H9 (cell line): ENCODE measurements at regions not wholly inside any gene's neighbourhood (a gene's known extent, or its start where the extent isn't known, plus 50 kb on each side); places are given as distances from the start of the nearest gene placed in this dataset.

Source experiments
- DNase-seq: peaks from one replicate; pipeline ENCODE4 v3.0.0-alpha.2; 2017
- H2AFZ ChIP-seq: one replicate; pipeline ENCODE4 v1.6.1; 2013; ENCODE audit warnings: mild to moderate bottlenecking, low read length, control low read depth, moderate library complexity
- H2AK5ac ChIP-seq: 2 replicates; pipeline ENCODE4 v1.6.1; 2013; ENCODE audit warnings: low read length, control low read depth, mixed read lengths; ENCODE audit not compliant: insufficient read length
- H2BK120ac ChIP-seq: one replicate; pipeline ENCODE4 v1.6.1; 2013; ENCODE audit warnings: low read depth, mild to moderate bottlenecking, low read length, control low read depth, inconsistent platforms; ENCODE audit not compliant: poor library complexity, severe bottlenecking
- H2BK12ac ChIP-seq: 2 replicates; pipeline ENCODE4 v1.6.1; 2013; ENCODE audit warnings: low read length, control low read depth, mixed read lengths, low read depth; ENCODE audit not compliant: insufficient read length
- H2BK15ac ChIP-seq: 2 replicates; pipeline ENCODE4 v1.6.1; 2013; ENCODE audit warnings: low read depth, low read length, control low read depth
- H2BK20ac ChIP-seq: one replicate; pipeline ENCODE4 v1.6.1; 2013; ENCODE audit warnings: low read depth, mild to moderate bottlenecking, low read length, control low read depth, inconsistent platforms; ENCODE audit not compliant: poor library complexity, severe bottlenecking
- H2BK5ac ChIP-seq: 2 replicates; pipeline ENCODE4 v1.6.1; 2013; ENCODE audit warnings: low read length, control low read depth, mixed read lengths; ENCODE audit not compliant: insufficient read length
- H3K14ac ChIP-seq: 2 replicates; pipeline ENCODE4 v1.6.1; 2013; ENCODE audit warnings: low read length, control low read depth; ENCODE audit not compliant: insufficient read depth
- H3K18ac ChIP-seq: 2 replicates; pipeline ENCODE4 v1.6.1; 2013; ENCODE audit warnings: low read depth, mild to moderate bottlenecking, mixed read lengths, low read length, control low read depth; ENCODE audit not compliant: insufficient read length
- H3K23ac ChIP-seq: 2 replicates; pipeline ENCODE4 v1.6.1; 2013; ENCODE audit warnings: low read length, control low read depth, mixed read lengths, low read depth; ENCODE audit not compliant: insufficient read length
- H3K23me2 ChIP-seq: 2 replicates; pipeline ENCODE4 v1.6.1; 2013; ENCODE audit warnings: low read depth, mild to moderate bottlenecking, mixed read lengths, low read length, control low read depth; ENCODE audit not compliant: insufficient read length, poor library complexity, severe bottlenecking
- H3K27ac ChIP-seq: 2 replicates; pipeline ENCODE4 v1.5.1; 2013; ENCODE audit warnings: low read length, control low read depth, mixed read lengths, low read depth; ENCODE audit not compliant: insufficient read length
- H3K27me3 ChIP-seq: 2 replicates; pipeline ENCODE4 v1.6.1; 2013; ENCODE audit warnings: low read length, control low read depth, inconsistent platforms; ENCODE audit not compliant: insufficient read depth
- H3K4ac ChIP-seq: 2 replicates; pipeline ENCODE4 v1.6.1; 2013; ENCODE audit warnings: low read depth, mild to moderate bottlenecking, control low read depth, inconsistent platforms, low read length, moderate library complexity
- H3K4me1 ChIP-seq: 2 replicates; pipeline ENCODE4 v1.6.1; 2013; ENCODE audit warnings: low read length, control low read depth, inconsistent platforms; ENCODE audit not compliant: insufficient read depth
- H3K4me2 ChIP-seq: 2 replicates; pipeline ENCODE4 v1.6.1; 2013; ENCODE audit warnings: low read length, control low read depth, mixed read lengths; ENCODE audit not compliant: insufficient read length, insufficient read depth
- H3K56ac ChIP-seq: 2 replicates; pipeline ENCODE4 v1.6.1; 2013; ENCODE audit warnings: low read depth, mild to moderate bottlenecking, mixed read lengths, low read length, control low read depth; ENCODE audit not compliant: insufficient read length
- H3K79me1 ChIP-seq: 2 replicates; pipeline ENCODE4 v1.6.1; 2013; ENCODE audit warnings: low read depth, mild to moderate bottlenecking, moderate library complexity, low read length, control low read depth, inconsistent platforms; ENCODE audit not compliant: insufficient read depth, poor library complexity, severe bottlenecking
- H3K79me2 ChIP-seq: 2 replicates; pipeline ENCODE4 v1.6.1; 2013; ENCODE audit warnings: low read length, control low read depth, inconsistent platforms; ENCODE audit not compliant: insufficient read depth
- H3K9ac ChIP-seq: 2 replicates; pipeline ENCODE4 v1.6.1; 2013; ENCODE audit warnings: low read length, control low read depth, mixed read lengths; ENCODE audit not compliant: insufficient read length; ENCODE audit errors: extremely low read depth
- H3K9me3 ChIP-seq: one replicate; pipeline ENCODE4 v1.6.1; 2013; ENCODE audit warnings: low read depth, low read length, inconsistent platforms; ENCODE audit not compliant: control insufficient read depth
- H3T11ph ChIP-seq: one replicate; pipeline ENCODE4 v1.6.1; 2013; ENCODE audit warnings: mild to moderate bottlenecking, low read length, control low read depth, inconsistent platforms
- H4K20me1 ChIP-seq: one replicate; pipeline ENCODE4 v1.6.1; 2013; ENCODE audit not compliant: control insufficient read depth, insufficient read length, insufficient read depth
- H4K5ac ChIP-seq: 2 replicates; pipeline ENCODE4 v1.6.1; 2013; ENCODE audit warnings: low read depth, mild to moderate bottlenecking, mixed read lengths, low read length, control low read depth; ENCODE audit not compliant: insufficient read length
- H4K8ac ChIP-seq: replicated peaks from 2 replicates; pipeline ENCODE4 v1.6.1; 2013; ENCODE audit warnings: low read length, control low read depth, mixed read lengths, low read depth; ENCODE audit not compliant: insufficient read length
- H4K91ac ChIP-seq: 2 replicates; pipeline ENCODE4 v1.6.1; 2013; ENCODE audit warnings: low read depth, mild to moderate bottlenecking, moderate library complexity, mixed read lengths, low read length, control low read depth; ENCODE audit not compliant: insufficient read length
- H3K27ac Mint-ChIP-seq, 3 experiments: 2 replicates in 2 of 3; 3 replicates in 1 of 3; pipeline ENCODE4 v1.8.0; 2020 to 2021; ENCODE audit warnings: mixed read lengths in 3 of 3, mild to moderate bottlenecking in 1 of 3, moderate library complexity in 1 of 3
- H3K27me3 Mint-ChIP-seq: 2 replicates; pipeline ENCODE4 v1.8.0; 2021; ENCODE audit warnings: low read depth, mild to moderate bottlenecking, moderate library complexity, mixed read lengths
- H3K36me3 Mint-ChIP-seq, 3 experiments: 2 replicates in 2 of 3; 3 replicates in 1 of 3; pipeline ENCODE4 v1.8.0; 2020 to 2021; ENCODE audit warnings: low read depth in 3 of 3, mixed read lengths in 3 of 3; ENCODE audit not compliant: insufficient read depth in 1 of 3
- H3K4me1 Mint-ChIP-seq, 2 experiments: 2 replicates each; pipeline ENCODE4 v1.8.0; 2020; ENCODE audit warnings: mixed read lengths in 2 of 2
- H3K4me3 Mint-ChIP-seq, 2 experiments: 2 replicates in 1 of 2; 3 replicates in 1 of 2; pipeline ENCODE4 v1.8.0; 2020 to 2021; ENCODE audit warnings: mild to moderate bottlenecking in 2 of 2, mixed read lengths in 2 of 2, moderate library complexity in 1 of 2
- H3K9me3 Mint-ChIP-seq, 2 experiments: 2 replicates in 1 of 2; 3 replicates in 1 of 2; pipeline ENCODE4 v1.8.0; 2020; ENCODE audit warnings: mild to moderate bottlenecking in 2 of 2, mixed read lengths in 2 of 2, moderate library complexity in 1 of 2
- TF ChIP-seq, protein P1 (sequence below): fragments of 200-600 bp; sonication (generic); conservative IDR thresholded peaks from 3 replicates; pipeline ENCODE4 v1.8.0; 2021; ENCODE audit warnings: antibody characterized with exemption, mild to moderate bottlenecking

DNA sequence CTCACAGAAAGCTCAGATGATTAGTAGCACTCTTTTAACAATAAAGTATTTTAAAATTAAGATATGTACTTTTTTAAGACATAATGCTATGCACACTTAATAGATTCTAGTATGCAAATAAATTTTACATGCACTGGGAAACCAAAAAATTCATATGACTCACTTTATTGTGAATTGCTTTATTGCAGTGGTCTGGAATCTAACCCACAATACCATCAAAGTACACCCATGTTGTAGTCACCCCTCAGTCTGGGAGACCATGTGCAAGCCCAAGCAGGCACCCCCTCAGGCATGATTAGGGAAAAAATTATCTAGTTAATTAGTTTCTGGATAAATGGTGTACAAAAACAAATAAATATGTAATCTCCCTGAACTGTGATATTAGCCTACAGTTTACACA is 649.0 kb upstream of the HS6ST1 start:
- H2BK120ac ChIP-seq, result no peak overlapping the region
- H4K20me1 ChIP-seq, result no peaks in the 10 kb centered on the region
- Mint-ChIP-seq H3K27ac (no peak overlapping the region), H3K4me3 (no peak overlapping the region), H3K9me3 (peaks cover 14 to 15% of the 10 kb centered on the region in 2 experiments), H3K4me1 (no peaks in the 10 kb centered on the region), H3K36me3 (peaks cover 0 to 2% (median 0%) of the 10 kb centered on the region in 3 experiments; a peak in 3 of 7 replicates), H3K27me3 (no peaks in the 10 kb centered on the region; the same call in 1 of the 2 replicates)
- no peak overlapping the region for H3T11ph ChIP-seq
- H2BK5ac ChIP-seq, result no peak overlapping the region
- no peak overlapping the region for H4K5ac ChIP-seq
- no peak overlapping the region for H4K8ac ChIP-seq
- H3K4ac ChIP-seq, result no peak overlapping the region
- no peak overlapping the region for H3K23ac ChIP-seq
- H2AFZ ChIP-seq, result no peak overlapping the region
- H3K27me3 ChIP-seq, result no peaks in the 10 kb centered on the region
- H2AK5ac ChIP-seq, result no peak overlapping the region
- H3K9me3 ChIP-seq, result no peaks in the 10 kb centered on the region
- no peaks in the 10 kb centered on the region for H3K79me1 ChIP-seq
- H3K4me2 ChIP-seq, result no peak overlapping the region
- no peak overlapping the region for H3K9ac ChIP-seq
- H2BK15ac ChIP-seq, result no peak overlapping the region
- no peak overlapping the region for H2BK12ac ChIP-seq
- no peak overlapping the region for H3K18ac ChIP-seq
- H3K56ac ChIP-seq, result no peak overlapping the region
- H3K79me2 ChIP-seq, result no peaks in the 10 kb centered on the region
- TF ChIP-seq, protein P1, sequence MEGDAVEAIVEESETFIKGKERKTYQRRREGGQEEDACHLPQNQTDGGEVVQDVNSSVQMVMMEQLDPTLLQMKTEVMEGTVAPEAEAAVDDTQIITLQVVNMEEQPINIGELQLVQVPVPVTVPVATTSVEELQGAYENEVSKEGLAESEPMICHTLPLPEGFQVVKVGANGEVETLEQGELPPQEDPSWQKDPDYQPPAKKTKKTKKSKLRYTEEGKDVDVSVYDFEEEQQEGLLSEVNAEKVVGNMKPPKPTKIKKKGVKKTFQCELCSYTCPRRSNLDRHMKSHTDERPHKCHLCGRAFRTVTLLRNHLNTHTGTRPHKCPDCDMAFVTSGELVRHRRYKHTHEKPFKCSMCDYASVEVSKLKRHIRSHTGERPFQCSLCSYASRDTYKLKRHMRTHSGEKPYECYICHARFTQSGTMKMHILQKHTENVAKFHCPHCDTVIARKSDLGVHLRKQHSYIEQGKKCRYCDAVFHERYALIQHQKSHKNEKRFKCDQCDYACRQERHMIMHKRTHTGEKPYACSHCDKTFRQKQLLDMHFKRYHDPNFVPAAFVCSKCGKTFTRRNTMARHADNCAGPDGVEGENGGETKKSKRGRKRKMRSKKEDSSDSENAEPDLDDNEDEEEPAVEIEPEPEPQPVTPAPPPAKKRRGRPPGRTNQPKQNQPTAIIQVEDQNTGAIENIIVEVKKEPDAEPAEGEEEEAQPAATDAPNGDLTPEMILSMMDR, result no peak
- H3K4me1 ChIP-seq, result no peaks in the 10 kb centered on the region
- no peak overlapping the region for H3K27ac ChIP-seq
- no peaks in the 10 kb centered on the region for H3K23me2 ChIP-seq
- H2BK20ac ChIP-seq, result no peak overlapping the region
- H4K91ac ChIP-seq, result no peak overlapping the region
- no peak overlapping the region for H3K14ac ChIP-seq
- DNase-seq, result no peak
